GM13976 (cell line): ENCODE measurements at regions not wholly inside any gene's neighbourhood (a gene's known extent, or its start where the extent isn't known, plus 50 kb on each side); places are given as distances from the start of the nearest gene placed in this dataset.

Source experiments
- DNase-seq: peaks from one replicate; pipeline ENCODE4 v3.0.0; 2012; ENCODE audit warnings: low spot score
- CTCF ChIP-seq: IDR thresholded peaks from 2 replicates; pipeline ENCODE4 v1.5.1; 2012; ENCODE audit warnings: borderline replicate concordance, mild to moderate bottlenecking; ENCODE audit not compliant: insufficient read depth; ENCODE audit errors: extremely low read depth, missing control alignments, control extremely low read depth
- in situ Hi-C: fragments of 300-500 bp; cut with MboI; formaldehyde crosslinking; loops from one replicate; pipeline ENCODE4 v1.12.0; 2022; ENCODE audit warnings: low sequenced_read_pairs, mixed read lengths, inconsistent platforms; ENCODE audit not compliant: unreplicated experiment

- TF ChIP-seq CTCF: no peak
- in situ Hi-C loops: no loop called here
- no peak for DNase-seq
These were observed 171.0 kb downstream of the KATNIP start for GRCh38 chr16:27720731-27721530.

GRCh38 chr16:27721531-27722181 lies 171.7 kb downstream of the KATNIP start:
- TF ChIP-seq CTCF: no peak
- in situ Hi-C loops: no loop called here
- DNase-seq: no peak

GRCh38 chr16:27722207-27722606 lies 172.3 kb downstream of the KATNIP start:
- no peak for DNase-seq
- no peak for TF ChIP-seq CTCF
- in situ Hi-C loops: no loop called here

- no peak for TF ChIP-seq CTCF
- DNase-seq: no peak
- in situ Hi-C loops: no loop called here
These were observed 173.0 kb downstream of the KATNIP start for GRCh38 chr16:27722892-27723450.

- in situ Hi-C loops: no loop called here
- DNase-seq: no peak
- no peak for TF ChIP-seq CTCF
These were observed 174.0 kb downstream of the KATNIP start for GRCh38 chr16:27723711-27724481.
